Brain microvascular endothelial cell (primary cell): ENCODE measurements at regions not wholly inside any gene's neighbourhood (a gene's known extent, or its start where the extent isn't known, plus 50 kb on each side); places are given as distances from the start of the nearest gene placed in this dataset.

Source experiments
- DNase-seq: peaks from one replicate; pipeline ENCODE4 v3.0.0-alpha.2; 2020
- H3K27ac ChIP-seq: fragments of 250-450 bp; sonication (Bioruptor Pico); 2 replicates; pipeline ENCODE4 v1.5.1; 2020; ENCODE audit warnings: mild to moderate bottlenecking, moderate library complexity
- H3K27me3 ChIP-seq: fragments of 250-450 bp; sonication (Bioruptor Pico); replicated peaks from 2 replicates; pipeline ENCODE4 v1.5.1; 2020; ENCODE audit warnings: mild to moderate bottlenecking
- H3K36me3 ChIP-seq: fragments of 250-450 bp; sonication (Bioruptor Pico); replicated peaks from 2 replicates; pipeline ENCODE4 v1.5.1; 2020; ENCODE audit warnings: mild to moderate bottlenecking
- H3K4me3 ChIP-seq: 2 replicates; pipeline ENCODE4 v1.5.1; 2011; ENCODE audit warnings: low read depth, mild to moderate bottlenecking, control low read depth, low read length, moderate library complexity
- in situ Hi-C: cut with HindIII; loops from 2 replicates; pipeline ENCODE4 v1.10.0; 2017; ENCODE audit warnings: low sequenced_read_pairs, low pct_ligation_motif_present
- TF ChIP-seq, protein P1 (sequence below): IDR thresholded peaks from 2 replicates; pipeline ENCODE4 v1.5.1; 2011; ENCODE audit warnings: low read depth, mild to moderate bottlenecking, moderate library complexity, low read length, control low read depth, inconsistent platforms; ENCODE audit errors: missing control alignments

DNA sequence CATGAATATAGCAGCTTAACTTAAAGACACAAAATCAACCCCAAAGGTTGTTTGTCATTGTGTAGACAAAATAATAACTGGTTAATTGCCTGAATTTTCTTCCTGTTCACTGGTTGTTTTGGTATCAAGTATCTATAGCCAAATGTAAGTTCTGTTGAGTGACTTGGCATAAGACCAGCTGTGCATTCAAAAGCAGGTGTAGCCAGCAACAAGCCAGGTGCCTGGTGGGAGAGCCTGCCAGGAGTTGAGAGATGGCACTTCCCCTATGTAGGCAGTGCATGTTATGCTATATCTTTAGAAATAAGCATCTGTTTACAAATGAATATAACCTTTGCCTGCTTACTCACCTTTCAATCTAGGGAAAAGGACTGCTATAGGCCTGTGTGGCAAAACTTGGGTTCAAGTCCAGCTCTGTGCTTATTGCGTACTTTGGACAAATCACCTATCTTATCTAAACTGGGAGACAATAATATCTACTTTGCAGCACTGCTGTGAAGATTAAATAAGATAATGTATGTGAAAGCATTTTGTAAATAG lies 84.9 kb upstream of the TBL1XR1 start:
- H3K27ac ChIP-seq: no peak overlapping the region
- no peak for DNase-seq
- no peaks in the 10 kb centered on the region for H3K27me3 ChIP-seq
- no peak overlapping the region for H3K4me3 ChIP-seq
- no peaks in the 10 kb centered on the region for H3K36me3 ChIP-seq
- in situ Hi-C loops: no loop called here
- TF ChIP-seq, protein P1, sequence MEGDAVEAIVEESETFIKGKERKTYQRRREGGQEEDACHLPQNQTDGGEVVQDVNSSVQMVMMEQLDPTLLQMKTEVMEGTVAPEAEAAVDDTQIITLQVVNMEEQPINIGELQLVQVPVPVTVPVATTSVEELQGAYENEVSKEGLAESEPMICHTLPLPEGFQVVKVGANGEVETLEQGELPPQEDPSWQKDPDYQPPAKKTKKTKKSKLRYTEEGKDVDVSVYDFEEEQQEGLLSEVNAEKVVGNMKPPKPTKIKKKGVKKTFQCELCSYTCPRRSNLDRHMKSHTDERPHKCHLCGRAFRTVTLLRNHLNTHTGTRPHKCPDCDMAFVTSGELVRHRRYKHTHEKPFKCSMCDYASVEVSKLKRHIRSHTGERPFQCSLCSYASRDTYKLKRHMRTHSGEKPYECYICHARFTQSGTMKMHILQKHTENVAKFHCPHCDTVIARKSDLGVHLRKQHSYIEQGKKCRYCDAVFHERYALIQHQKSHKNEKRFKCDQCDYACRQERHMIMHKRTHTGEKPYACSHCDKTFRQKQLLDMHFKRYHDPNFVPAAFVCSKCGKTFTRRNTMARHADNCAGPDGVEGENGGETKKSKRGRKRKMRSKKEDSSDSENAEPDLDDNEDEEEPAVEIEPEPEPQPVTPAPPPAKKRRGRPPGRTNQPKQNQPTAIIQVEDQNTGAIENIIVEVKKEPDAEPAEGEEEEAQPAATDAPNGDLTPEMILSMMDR: no peak

DNA sequence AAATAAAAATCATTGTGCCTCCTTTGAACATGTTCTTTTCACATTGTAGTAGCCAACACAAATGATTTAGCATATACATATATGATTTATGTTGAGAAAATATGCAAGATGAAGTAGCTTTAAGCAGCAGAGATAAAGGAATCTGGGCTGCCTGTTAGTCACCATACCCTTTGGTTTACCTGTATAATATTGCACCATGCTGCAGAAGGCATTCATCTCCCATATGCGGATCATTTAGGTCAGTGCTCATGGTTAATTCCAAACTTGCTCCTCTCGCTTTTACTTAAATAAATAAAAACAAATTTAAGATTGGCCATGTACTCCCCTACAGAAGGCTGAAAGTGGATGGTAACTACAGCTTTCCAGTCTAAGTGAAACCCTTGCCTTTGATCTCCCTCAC lies 86.7 kb upstream of the TBL1XR1 start:
- H3K27ac ChIP-seq: no peak overlapping the region
- in situ Hi-C loops: no loop called here

DNA sequence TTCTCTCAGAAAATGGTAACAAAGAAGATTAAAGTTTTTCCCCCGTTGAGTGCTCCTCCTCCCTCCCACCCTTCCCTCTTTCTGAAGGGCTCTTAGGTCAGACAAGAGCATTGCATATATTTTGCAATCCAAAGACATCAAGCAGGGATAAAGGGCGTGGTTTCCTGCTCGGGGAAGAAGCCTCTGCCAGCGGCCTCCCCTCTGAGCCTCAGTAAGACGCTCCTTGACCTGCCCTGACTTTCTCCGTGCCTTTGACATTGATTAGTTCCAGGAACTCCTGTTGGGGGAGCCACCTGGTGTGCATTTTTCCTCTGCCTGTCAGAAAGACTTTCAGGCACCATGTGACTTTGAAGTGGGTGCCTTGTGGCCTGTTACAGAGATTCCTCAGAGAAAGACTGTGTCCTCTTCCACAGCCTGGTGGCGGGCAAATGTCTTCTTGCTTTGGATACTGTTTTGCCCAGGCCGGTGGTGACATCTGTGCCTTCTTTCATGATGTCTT lies 87.2 kb upstream of the TBL1XR1 start:
- H3K27me3 ChIP-seq: no peaks in the 10 kb centered on the region
- H3K36me3 ChIP-seq: no peaks in the 10 kb centered on the region
- TF ChIP-seq, protein P1: peak; percentile 16
- in situ Hi-C loops: no loop called here
- no peak overlapping the region for H3K27ac ChIP-seq
- DNase-seq: peak; percentile 3
- H3K4me3 ChIP-seq: no peak overlapping the region

More for the DNA sequence above, 86.7 kb upstream of the TBL1XR1 start:
- DNase-seq: no peak
- no peaks in the 10 kb centered on the region for H3K36me3 ChIP-seq
- no peaks in the 10 kb centered on the region for H3K27me3 ChIP-seq
- H3K4me3 ChIP-seq: no peak overlapping the region
- TF ChIP-seq, protein P1: no peak

DNA sequence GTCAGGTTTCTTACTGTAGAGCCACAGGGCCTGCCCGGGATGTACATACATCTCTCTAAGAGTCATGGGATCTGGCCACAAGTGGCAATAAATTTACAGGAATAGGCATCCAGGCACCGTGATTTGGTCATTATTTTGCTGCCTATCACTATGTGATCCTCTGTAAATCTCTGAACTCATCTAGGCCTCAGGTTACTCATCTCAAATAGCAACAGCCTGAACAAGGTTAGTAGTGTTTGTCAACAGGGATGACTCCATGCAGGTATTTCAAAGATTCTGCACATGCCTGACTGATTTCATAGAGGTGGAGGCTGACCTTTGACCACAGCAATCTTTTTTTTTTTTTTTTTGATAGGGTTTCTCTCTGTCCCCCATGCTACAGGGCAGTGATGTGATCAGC lies 88.8 kb upstream of the TBL1XR1 start:
- TF ChIP-seq, protein P1: no peak
- H3K27ac ChIP-seq: no peak overlapping the region
- no peak overlapping the region for H3K4me3 ChIP-seq
- H3K36me3 ChIP-seq: no peaks in the 10 kb centered on the region
- no peak for DNase-seq
- in situ Hi-C loops: no loop called here
- no peaks in the 10 kb centered on the region for H3K27me3 ChIP-seq

DNA sequence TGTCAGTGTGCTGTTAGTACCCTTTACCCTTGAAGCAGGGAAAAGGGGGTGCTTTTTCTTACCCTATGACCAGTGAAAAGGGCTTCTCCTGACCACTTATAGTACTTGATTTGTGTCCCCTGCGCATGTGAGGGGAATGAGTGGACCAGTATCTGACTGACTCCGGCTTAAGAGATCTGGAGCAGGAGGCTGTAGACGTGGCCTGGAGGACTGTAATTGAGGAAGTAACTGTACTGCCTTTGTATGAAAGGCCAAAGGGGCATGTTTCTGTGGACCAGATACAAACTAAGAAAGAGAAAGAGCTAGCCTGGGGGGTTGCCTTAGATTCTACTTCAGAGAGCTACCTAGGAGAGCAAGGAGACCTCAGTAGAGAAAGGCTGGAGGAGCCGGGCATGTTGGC lies 89.9 kb upstream of the TBL1XR1 start:
- no peaks in the 10 kb centered on the region for H3K36me3 ChIP-seq
- no peaks in the 10 kb centered on the region for H3K27me3 ChIP-seq
- DNase-seq: no peak
- TF ChIP-seq, protein P1: no peak
- H3K4me3 ChIP-seq: no peak overlapping the region
- in situ Hi-C loops: no loop called here
- H3K27ac ChIP-seq: no peak overlapping the region

DNA sequence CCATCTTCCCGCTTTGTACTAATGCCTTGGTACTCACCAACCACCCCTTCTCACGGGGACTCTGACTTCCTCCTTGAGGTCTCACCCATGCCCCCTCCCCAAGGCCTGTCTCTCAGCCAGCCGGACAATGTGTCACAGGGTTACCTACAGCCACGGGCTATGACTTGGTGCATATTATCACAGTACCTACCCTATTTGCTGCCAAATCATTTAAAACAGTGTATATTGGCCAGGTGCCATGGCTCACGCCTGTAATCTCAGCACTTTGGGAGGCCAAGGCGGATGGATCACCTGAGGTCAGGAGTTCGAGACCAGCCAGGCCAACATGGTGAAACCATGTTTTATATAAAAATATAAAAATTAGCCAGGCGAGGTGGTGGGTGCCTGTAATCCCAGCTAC lies 93.4 kb upstream of the TBL1XR1 start:
- no peaks in the 10 kb centered on the region for H3K36me3 ChIP-seq
- in situ Hi-C loops: no loop called here
- no peak overlapping the region for H3K4me3 ChIP-seq
- H3K27ac ChIP-seq: no peak overlapping the region
- DNase-seq: no peak
- H3K27me3 ChIP-seq: no peaks in the 10 kb centered on the region
- TF ChIP-seq, protein P1: no peak
